ENCODE measurements at regions not wholly inside any gene's neighbourhood (a gene's known extent, or its start where the extent isn't known, plus 50 kb on each side); places are given as distances from the start of the nearest gene placed in this dataset.

GRCh38 chr16:79754501-79754900, 154.0 kb upstream of the MAF start:
- DNase-seq (ENCODE audit: low spot score), result no peak

- no peak for DNase-seq (ENCODE audit: low spot score)
These were observed 153.5 kb upstream of the MAF start for GRCh38 chr16:79754081-79754480.

- DNase-seq (ENCODE audit: low spot score), result no peak
These were observed 152.7 kb upstream of the MAF start for GRCh38 chr16:79753286-79753685.

GRCh38 chr16:79752396-79752795, 151.9 kb upstream of the MAF start:
- DNase-seq (ENCODE audit: low spot score), result no peak

- DNase-seq (ENCODE audit: low spot score), result no peak
These were observed 151.1 kb upstream of the MAF start for GRCh38 chr16:79751471-79752184.

- DNase-seq (ENCODE audit: low spot score), result no peak
These were observed 149.8 kb upstream of the MAF start for GRCh38 chr16:79750311-79750710.

- DNase-seq (ENCODE audit: low spot score), result no peak
These were observed 148.1 kb upstream of the MAF start for GRCh38 chr16:79748629-79749028.

- DNase-seq (ENCODE audit: low spot score), result no peak
These were observed 147.2 kb upstream of the MAF start for GRCh38 chr16:79747688-79748087.

- DNase-seq (ENCODE audit: low spot score), result no peak
These were observed 139.7 kb upstream of the MAF start for GRCh38 chr16:79740252-79740651.

- no peak for DNase-seq (ENCODE audit: low spot score)
These were observed 134.7 kb upstream of the MAF start for GRCh38 chr16:79735271-79735670.

GRCh38 chr16:79734721-79735120, 134.2 kb upstream of the MAF start:
- no peak for DNase-seq (ENCODE audit: low spot score)

- no peak for DNase-seq (ENCODE audit: low spot score)
These were observed 128.3 kb upstream of the MAF start for GRCh38 chr16:79728923-79729240.

- DNase-seq (ENCODE audit: low spot score), result no peak
These were observed 127.7 kb upstream of the MAF start for GRCh38 chr16:79728048-79728922.

- no peak for DNase-seq (ENCODE audit: low spot score)
These were observed 126.4 kb upstream of the MAF start for GRCh38 chr16:79726902-79727301.

- DNase-seq (ENCODE audit: low spot score), result no peak
These were observed 124.5 kb upstream of the MAF start for GRCh38 chr16:79725051-79725450.

GRCh38 chr16:79723583-79724168, 123.1 kb upstream of the MAF start:
- no peak for DNase-seq (ENCODE audit: low spot score)

GRCh38 chr16:79721270-79721669, 120.7 kb upstream of the MAF start:
- DNase-seq (ENCODE audit: low spot score), result no peak

- DNase-seq (ENCODE audit: low spot score), result no peak
These were observed 117.0 kb upstream of the MAF start for GRCh38 chr16:79717333-79718137.

GRCh38 chr16:79716645-79717332, 116.3 kb upstream of the MAF start:
- no peak for DNase-seq (ENCODE audit: low spot score)

- DNase-seq (ENCODE audit: low spot score), result no peak
These were observed 114.5 kb upstream of the MAF start for GRCh38 chr16:79715061-79715460.

GRCh38 chr16:79714440-79714839, 113.9 kb upstream of the MAF start:
- no peak for DNase-seq (ENCODE audit: low spot score)

All from D341Med (cell line).